GM12891 (cell line): ENCODE measurements at regions not wholly inside any gene's neighbourhood (a gene's known extent, or its start where the extent isn't known, plus 50 kb on each side); places are given as distances from the start of the nearest gene placed in this dataset.

Source experiments
- POLR2A ChIP-seq: IDR thresholded peaks from 2 replicates; pipeline ENCODE4 v1.6.1; 2011; ENCODE audit warnings: low read depth, low read length, control low read depth
- POLR2AphosphoS5 ChIP-seq: IDR thresholded peaks from 2 replicates; pipeline ENCODE4 v1.6.1; 2011; ENCODE audit warnings: low read depth, low read length, control low read depth

GRCh38 chr4:37741564-37741963 lies 55.4 kb upstream of the RELL1 start:
- no peak for TF ChIP-seq POLR2A
- no peak for TF ChIP-seq POLR2AphosphoS5
